OCI-LY3 (cell line): ENCODE measurements at regions not wholly inside any gene's neighbourhood (a gene's known extent, or its start where the extent isn't known, plus 50 kb on each side); places are given as distances from the start of the nearest gene placed in this dataset.
"Not testable (repeated sequence)": the region's sequence is repeated elsewhere in the genome, so short reads cannot be mapped to it uniquely, and the experiment has no call there.

ENCODE experiments used
- H2AFZ ChIP-seq: fragments of 200-600, 300-600 bp; shearing (Covaris generic); 2 replicates; pipeline ENCODE4 v1.6.0; 2014; ENCODE audit warnings: antibody characterized with exemption, low read depth, low read length
- H3K27ac ChIP-seq: fragments of 200-600, 300-600 bp; sonication (generic); 2 replicates; pipeline ENCODE4 v1.5.1; 2014; ENCODE audit warnings: mild to moderate bottlenecking, low read length, moderate library complexity, mixed read lengths
- H3K27me3 ChIP-seq: fragments of 200-600, 300-600 bp; sonication (generic); 2 replicates; pipeline ENCODE4 v1.6.1; 2014; ENCODE audit warnings: low read depth, low read length, mixed read lengths
- H3K36me3 ChIP-seq: fragments of 200-600, 300-600 bp; sonication (generic); replicated peaks from 2 replicates; pipeline ENCODE3; 2014; ENCODE audit warnings: low read depth, low read length, mixed read lengths
- H3K4me1 ChIP-seq: fragments of 300-600, 200-600 bp; sonication (generic); 2 replicates; pipeline ENCODE4 v1.6.1; 2014; ENCODE audit warnings: low read length, mixed read lengths
- H3K4me2 ChIP-seq: fragments of 200-600, 300-600 bp; sonication (generic); 2 replicates; pipeline ENCODE4 v1.6.1; 2014; ENCODE audit warnings: low read length, mixed read lengths
- H3K4me3 ChIP-seq: fragments of 300-600, 200-600 bp; sonication (generic); 2 replicates; pipeline ENCODE4 v1.5.1; 2014; ENCODE audit warnings: antibody characterized with exemption, mild to moderate bottlenecking, low read length, moderate library complexity
- H3K79me2 ChIP-seq: fragments of 300-600, 200-600 bp; shearing (Covaris generic); 2 replicates; pipeline ENCODE4 v1.6.1; 2014; ENCODE audit warnings: mild to moderate bottlenecking, low read length, mixed read lengths
- H3K9ac ChIP-seq: fragments of 300-600, 200-600 bp; shearing (Covaris generic); 2 replicates; pipeline ENCODE4 v1.6.0; 2014; ENCODE audit warnings: mild to moderate bottlenecking, low read length, moderate library complexity
- H3K9me3 ChIP-seq: fragments of 200-600, 300-600 bp; shearing (Covaris generic); 2 replicates; pipeline ENCODE4 v1.6.1; 2014; ENCODE audit warnings: low read length, mixed read lengths; ENCODE audit not compliant: insufficient read depth
- H4K20me1 ChIP-seq: fragments of 200-600, 300-600 bp; sonication (generic); 2 replicates; pipeline ENCODE4 v1.6.1; 2016; ENCODE audit warnings: low read length, mixed read lengths; ENCODE audit not compliant: insufficient read depth
- EZH2phosphoT487 ChIP-seq: fragments of 200-600 bp; shearing (Covaris generic); IDR thresholded peaks from 2 replicates; pipeline ENCODE4 v1.6.1; 2018; ENCODE audit warnings: antibody characterized with exemption, mixed run types, low read depth
- TF ChIP-seq, protein P1 (sequence below): fragments of 200-600, 300-600 bp; sonication (generic); IDR thresholded peaks from 2 replicates; pipeline ENCODE4 v1.5.1; 2014; ENCODE audit warnings: antibody characterized with exemption, low read length, low read depth

- Histone ChIP-seq H3K27ac (no peak overlapping the region), H3K9me3 (no peaks in the 10 kb centered on the region), H3K4me1 (no peaks in the 10 kb centered on the region), H3K27me3 (no peaks in the 10 kb centered on the region), H3K36me3 (no peaks in the 10 kb centered on the region), H3K4me2 (no peak overlapping the region), H3K9ac (no peak overlapping the region), H4K20me1 (no peaks in the 10 kb centered on the region), H3K4me3 (no peak overlapping the region), H3K79me2 (no peaks in the 10 kb centered on the region), H2AFZ (no peak overlapping the region)
- TF ChIP-seq, protein P1, sequence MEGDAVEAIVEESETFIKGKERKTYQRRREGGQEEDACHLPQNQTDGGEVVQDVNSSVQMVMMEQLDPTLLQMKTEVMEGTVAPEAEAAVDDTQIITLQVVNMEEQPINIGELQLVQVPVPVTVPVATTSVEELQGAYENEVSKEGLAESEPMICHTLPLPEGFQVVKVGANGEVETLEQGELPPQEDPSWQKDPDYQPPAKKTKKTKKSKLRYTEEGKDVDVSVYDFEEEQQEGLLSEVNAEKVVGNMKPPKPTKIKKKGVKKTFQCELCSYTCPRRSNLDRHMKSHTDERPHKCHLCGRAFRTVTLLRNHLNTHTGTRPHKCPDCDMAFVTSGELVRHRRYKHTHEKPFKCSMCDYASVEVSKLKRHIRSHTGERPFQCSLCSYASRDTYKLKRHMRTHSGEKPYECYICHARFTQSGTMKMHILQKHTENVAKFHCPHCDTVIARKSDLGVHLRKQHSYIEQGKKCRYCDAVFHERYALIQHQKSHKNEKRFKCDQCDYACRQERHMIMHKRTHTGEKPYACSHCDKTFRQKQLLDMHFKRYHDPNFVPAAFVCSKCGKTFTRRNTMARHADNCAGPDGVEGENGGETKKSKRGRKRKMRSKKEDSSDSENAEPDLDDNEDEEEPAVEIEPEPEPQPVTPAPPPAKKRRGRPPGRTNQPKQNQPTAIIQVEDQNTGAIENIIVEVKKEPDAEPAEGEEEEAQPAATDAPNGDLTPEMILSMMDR: no peak
- no peak for TF ChIP-seq EZH2phosphoT487
Measured at GRCh38 chr13:47892374-47892773, 108.7 kb downstream of the SUCLA2 start.

DNA sequence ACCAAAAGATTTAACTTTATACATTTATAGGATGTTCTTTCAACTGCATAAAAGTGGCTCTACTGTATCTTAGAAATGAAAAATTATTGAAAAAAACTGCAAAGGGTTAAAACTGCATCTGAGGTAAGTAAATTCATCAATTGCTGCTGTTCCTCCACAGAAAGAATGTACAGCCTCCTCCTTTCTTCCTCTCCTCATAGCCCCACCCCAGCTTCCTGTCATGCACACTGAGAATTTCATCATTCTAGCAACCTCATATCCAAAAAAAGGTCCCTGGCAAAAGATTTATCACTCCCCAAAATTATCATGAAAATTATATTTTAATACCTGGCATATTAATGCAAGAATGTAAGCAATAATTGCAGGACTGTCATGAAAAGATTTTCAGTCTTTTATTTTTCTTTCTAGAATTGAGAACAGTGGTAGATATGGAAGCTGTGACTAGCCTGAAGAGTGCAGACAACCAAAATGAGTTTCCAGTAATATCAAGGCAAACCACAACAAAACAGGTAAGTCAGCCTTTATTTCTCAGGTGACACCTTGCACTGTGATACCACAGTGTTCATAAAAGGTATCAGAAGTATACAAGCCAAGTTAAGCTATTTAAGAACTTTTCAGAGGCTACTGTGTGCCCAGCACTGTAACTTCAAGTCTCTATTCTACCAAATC lies 110.8 kb downstream of the SUCLA2 start:
- Histone ChIP-seq H3K9me3 (no peaks in the 10 kb centered on the region), H2AFZ (no peak overlapping the region), H3K4me3 (no peak overlapping the region), H3K79me2 (no peaks in the 10 kb centered on the region), H3K4me1 (no peaks in the 10 kb centered on the region), H3K4me2 (no peak overlapping the region), H4K20me1 (no peaks in the 10 kb centered on the region), H3K27ac (no peak overlapping the region), H3K9ac (no peak overlapping the region), H3K27me3 (no peaks in the 10 kb centered on the region), H3K36me3 (no peaks in the 10 kb centered on the region)
- TF ChIP-seq, protein P1: no peak
- no peak for TF ChIP-seq EZH2phosphoT487

DNA sequence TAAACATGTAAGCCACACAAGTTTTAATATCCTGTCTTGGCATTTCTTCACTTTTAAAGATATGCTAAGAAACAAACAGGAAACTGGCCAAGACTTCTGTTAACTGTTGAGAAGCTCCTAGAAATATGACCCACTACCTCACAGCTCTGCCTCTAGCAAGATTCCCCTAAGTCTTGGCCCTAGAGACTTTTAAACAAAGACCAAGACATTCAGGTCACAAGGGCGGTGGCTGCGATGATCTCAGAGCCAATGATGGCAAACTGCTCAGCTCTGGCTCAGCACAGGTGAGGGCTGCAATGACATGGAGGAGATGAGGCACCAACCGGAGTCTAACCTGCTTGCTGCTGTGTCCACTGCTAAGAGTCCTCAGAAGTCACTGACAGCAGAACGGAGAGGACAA lies 114.8 kb downstream of the SUCLA2 start:
- H3K4me1 ChIP-seq: no peaks in the 10 kb centered on the region
- H4K20me1 ChIP-seq: no peaks in the 10 kb centered on the region
- no peak overlapping the region for H3K27ac ChIP-seq
- no peaks in the 10 kb centered on the region for H3K9me3 ChIP-seq
- no peak overlapping the region for H3K4me2 ChIP-seq
- H3K79me2 ChIP-seq: no peaks in the 10 kb centered on the region
- no peak overlapping the region for H3K9ac ChIP-seq
- H3K4me3 ChIP-seq: no peak overlapping the region
- H3K27me3 ChIP-seq: no peaks in the 10 kb centered on the region
- H3K36me3 ChIP-seq: no peaks in the 10 kb centered on the region
- TF ChIP-seq, protein P1: no peak
- TF ChIP-seq EZH2phosphoT487: no peak
- H2AFZ ChIP-seq: no peak overlapping the region

DNA sequence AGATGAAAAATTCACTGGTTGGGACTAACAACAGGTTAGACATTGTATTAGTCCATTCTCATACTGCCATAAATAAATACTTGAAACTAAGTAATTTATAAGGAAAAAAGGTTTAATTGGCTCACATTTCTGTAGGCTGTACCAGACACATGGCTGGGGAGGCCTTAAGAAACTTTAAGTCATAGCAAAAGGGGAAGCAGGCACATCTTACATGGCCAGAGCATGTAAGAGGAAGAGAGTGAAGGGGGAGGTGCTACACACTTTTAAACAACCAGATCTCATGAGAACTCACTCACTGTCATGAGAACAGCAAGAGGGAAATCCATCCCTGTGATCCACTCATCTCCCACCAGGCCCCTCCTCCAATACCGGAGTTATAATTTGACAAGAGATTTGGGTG lies 125.9 kb downstream of the SUCLA2 start:
- Histone ChIP-seq H3K4me1 (peaks cover 11% of the 10 kb centered on the region), H3K27ac (peak overlapping the region; percentile 22; the same call in 1 of the 2 replicates), H3K36me3 (peaks cover 17% of the 10 kb centered on the region), H3K9me3 (peaks cover 18% of the 10 kb centered on the region; the same call in 1 of the 2 replicates), H3K4me2 (no peak overlapping the region), H3K4me3 (no peak overlapping the region), H3K27me3 (no peaks in the 10 kb centered on the region), H2AFZ (peak overlapping the region; percentile 58; the same call in 1 of the 2 replicates), H3K79me2 (no peaks in the 10 kb centered on the region), H3K9ac (no peak overlapping the region), H4K20me1 (no peaks in the 10 kb centered on the region)
- no peak for TF ChIP-seq EZH2phosphoT487
- TF ChIP-seq, protein P1: no peak

DNA sequence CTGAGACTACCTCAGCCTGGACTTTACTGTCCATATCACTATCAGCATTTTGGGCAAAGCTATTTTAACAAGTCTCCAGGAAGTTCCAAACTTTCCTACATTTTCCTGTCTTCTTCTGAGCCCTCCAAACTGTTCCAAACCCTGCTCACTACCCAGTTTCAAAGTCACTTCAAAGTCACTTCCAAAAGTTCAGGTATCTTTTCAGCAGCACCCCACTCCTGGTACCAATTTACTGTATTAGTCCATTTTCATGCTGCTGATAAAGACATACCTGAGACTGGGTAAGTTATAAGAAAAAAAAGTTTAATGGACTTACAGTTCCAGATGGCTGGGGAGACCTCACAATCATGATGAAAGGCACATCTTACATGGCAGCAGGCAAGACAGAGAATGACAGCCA lies 127.1 kb downstream of the SUCLA2 start:
- H3K9ac ChIP-seq, H2AFZ ChIP-seq, H3K79me2 ChIP-seq, H4K20me1 ChIP-seq, H3K4me3 ChIP-seq, H3K27ac ChIP-seq, H3K27me3 ChIP-seq, H3K4me2 ChIP-seq: not testable (repeated sequence)
- Histone ChIP-seq H3K36me3 (peaks cover 17% of the 10 kb centered on the region), H3K4me1 (peaks cover 11% of the 10 kb centered on the region), H3K9me3 (peaks cover 18% of the 10 kb centered on the region; the same call in 1 of the 2 replicates)

- not testable (repeated sequence) for H3K27ac ChIP-seq, H3K79me2 ChIP-seq, H3K4me3 ChIP-seq, H4K20me1 ChIP-seq, H3K9ac ChIP-seq, H3K27me3 ChIP-seq, H3K4me2 ChIP-seq, H2AFZ ChIP-seq
- Histone ChIP-seq H3K36me3 (peaks cover 20% of the 10 kb centered on the region), H3K9me3 (peaks cover 18% of the 10 kb centered on the region; the same call in 1 of the 2 replicates), H3K4me1 (peaks cover 11% of the 10 kb centered on the region)
Measured at GRCh38 chr13:47873319-47873718, 127.8 kb downstream of the SUCLA2 start.
